Esophagus squamous epithelium (tissue), 4 donors: ENCODE measurements at regions not wholly inside any gene's neighbourhood (a gene's known extent, or its start where the extent isn't known, plus 50 kb on each side); places are given as distances from the start of the nearest gene placed in this dataset.

Source experiments
- CTCF ChIP-seq, 6 experiments: fragments of 450-650 bp in 4 of 6; fragments of 200-600 bp in 2 of 6; sonication (generic) in 2 of 6; IDR thresholded peaks; one replicate each; pipeline ENCODE4 v1.5.1; 2016 to 2019; ENCODE audit warnings: antibody characterized with exemption in 6 of 6, mild to moderate bottlenecking in 4 of 6, moderate library complexity in 4 of 6
- POLR2A ChIP-seq, 4 donors: fragments of 450-650 bp; IDR thresholded peaks; one replicate each; pipeline ENCODE4 v1.6.1; 2017; ENCODE audit warnings: antibody characterized with exemption in 4 of 4, mild to moderate bottlenecking in 4 of 4, moderate library complexity in 3 of 4

GRCh38 chr7:112699725-112700513 is 90.3 kb downstream of the TMEM168 start:
- TF ChIP-seq CTCF (IDR thresholded peaks at IDR 0.05) (no peak), POLR2A (IDR thresholded peaks at IDR 0.05) (no peak)
